Fibroblast of skin of left quadriceps (primary cell): ENCODE measurements at regions not wholly inside any gene's neighbourhood (a gene's known extent, or its start where the extent isn't known, plus 50 kb on each side); places are given as distances from the start of the nearest gene placed in this dataset.
A peak's percentile ranks its signal among the peaks of the same experiment; 100 is the strongest.
"Not testable (repeated sequence)": the region's sequence is repeated elsewhere in the genome, so short reads cannot be mapped to it uniquely, and the experiment has no call there.

Experiments used
- DNase-seq, 2 experiments: peaks; one replicate each; pipeline ENCODE4 v3.0.0-alpha.2; 2013; ENCODE audit warnings: low read depth in 2 of 2

DNA sequence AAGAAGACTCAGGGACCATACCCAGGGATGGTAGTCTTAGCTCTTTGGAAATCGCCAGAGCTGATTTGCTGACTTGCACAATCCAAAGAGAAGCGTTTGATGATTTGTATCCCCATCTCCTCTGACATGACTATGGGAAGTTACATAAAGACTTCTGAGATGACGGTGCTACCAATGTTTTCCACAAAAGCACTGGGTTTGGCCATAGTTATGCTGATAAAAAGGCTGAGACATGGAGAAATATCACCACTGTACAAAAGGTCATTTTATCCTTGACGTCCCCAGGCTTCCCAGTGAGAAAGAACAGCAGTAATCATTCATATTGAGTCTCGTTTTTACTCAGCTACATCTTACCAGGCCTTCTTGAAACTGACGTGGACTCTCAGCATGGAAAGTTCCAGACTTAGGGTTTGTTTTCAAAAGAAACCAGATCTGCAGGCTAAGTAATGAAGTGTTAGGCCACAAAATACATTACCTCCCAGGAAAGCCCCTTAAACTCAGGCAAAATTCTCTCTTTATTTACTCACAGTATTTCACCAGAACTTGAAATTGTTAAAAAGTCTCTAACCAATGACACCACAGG is 370.3 kb upstream of the JARID2 start:
- no peak for DNase-seq

- DNase-seq = peak; percentile 60 to 63
Measured at GRCh38 chr6:14876778-14877613, 368.9 kb upstream of the JARID2 start.

- DNase-seq = no peak
Measured at GRCh38 chr6:14877758-14878157, 368.1 kb upstream of the JARID2 start.

GRCh38 chr6:14880052-14880451 is 365.8 kb upstream of the JARID2 start:
- no peak for DNase-seq

DNA sequence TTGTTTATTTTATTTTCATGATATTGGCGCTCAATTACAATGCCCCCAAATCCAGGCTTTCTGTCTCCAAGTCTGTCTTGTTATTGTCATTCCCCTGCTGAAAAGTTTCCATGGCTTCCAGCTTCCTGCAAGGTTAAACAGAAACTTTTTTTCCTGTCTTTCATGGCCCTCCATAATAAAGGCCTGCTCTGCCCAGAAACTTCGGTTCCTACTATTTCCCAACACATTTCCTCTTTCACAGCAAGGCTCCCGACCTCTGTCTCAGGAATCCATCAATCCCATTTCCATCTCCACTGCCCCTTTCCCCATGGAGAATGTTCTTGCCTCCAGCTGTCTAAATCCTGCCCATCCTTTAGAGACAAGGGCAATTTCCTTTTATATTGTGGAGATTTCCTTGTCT is 365.2 kb upstream of the JARID2 start:
- no peak for DNase-seq

DNA sequence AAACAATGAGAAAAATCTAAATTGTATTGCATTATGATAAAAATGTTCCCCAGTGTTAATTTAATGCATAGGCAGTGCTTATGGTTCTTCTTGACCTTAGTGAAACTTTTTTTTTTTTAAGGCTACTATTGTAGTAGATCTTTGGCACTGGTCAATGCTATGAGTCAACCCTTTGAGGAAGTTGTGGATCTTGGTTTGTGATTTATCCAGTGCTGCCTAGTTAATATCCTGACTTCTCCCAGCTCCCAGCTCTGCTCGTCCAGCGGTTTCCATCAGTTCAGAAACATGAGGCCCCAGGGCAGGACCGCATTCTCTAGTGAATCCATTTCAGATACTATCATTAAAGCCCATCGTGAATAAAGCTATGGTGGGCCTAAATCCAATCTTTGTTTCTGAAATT is 364.5 kb upstream of the JARID2 start:
- DNase-seq = peak in 1 of 2 experiments; percentile 19

DNA sequence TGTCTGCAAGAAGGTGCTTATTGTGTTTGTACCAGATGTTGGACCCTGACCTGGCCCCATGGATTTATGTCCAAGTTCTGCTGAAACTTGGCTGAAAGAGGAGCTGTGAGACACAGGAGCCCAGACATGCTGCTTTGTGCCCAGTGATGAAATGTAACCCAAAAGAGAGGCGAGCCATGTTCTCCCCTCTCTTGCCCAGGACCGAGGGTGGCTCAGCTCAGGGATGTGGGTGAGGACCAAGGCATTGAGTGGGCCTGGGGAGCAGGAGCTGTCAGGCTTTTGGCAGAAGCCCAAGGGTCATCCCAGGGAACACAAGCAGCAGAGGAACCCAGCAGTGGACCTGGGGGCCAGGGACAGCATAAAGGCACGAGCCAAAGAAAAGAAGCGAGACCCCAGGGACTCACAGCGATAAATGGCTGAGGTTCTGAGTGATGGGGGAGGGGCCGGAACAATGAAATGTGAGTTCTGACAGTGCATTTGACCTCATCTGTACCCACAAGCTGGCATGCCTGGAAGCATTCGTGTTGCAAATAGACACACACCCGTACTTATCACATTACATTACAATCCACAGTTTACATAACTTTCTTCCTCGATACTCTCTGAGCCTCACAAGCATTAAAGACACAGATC is 363.4 kb upstream of the JARID2 start:
- no peak for DNase-seq

GRCh38 chr6:14883921-14884320 is 361.9 kb upstream of the JARID2 start:
- DNase-seq = peak; percentile 31 to 40

DNA sequence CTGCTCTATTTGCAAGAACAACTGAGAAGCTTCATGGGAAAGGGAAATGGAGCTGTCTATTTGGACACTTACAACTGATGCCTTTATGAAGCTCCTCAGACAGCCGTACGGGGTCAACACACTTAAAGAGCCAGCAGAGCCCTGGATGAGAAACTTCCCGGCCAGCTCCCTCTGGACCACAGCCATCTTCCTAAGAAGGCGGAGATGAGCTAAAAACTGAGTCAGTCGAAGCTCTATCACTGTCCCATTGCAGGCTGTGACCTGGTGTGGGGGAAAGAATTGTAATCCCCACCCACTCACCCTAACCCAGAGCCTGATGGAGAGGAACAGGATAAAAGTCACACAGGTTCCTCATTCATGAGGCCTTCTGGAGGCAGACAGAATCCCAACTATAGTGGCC is 360.4 kb upstream of the JARID2 start:
- DNase-seq = no peak

- DNase-seq = no peak
Measured at GRCh38 chr6:14887181-14887580, 358.7 kb upstream of the JARID2 start.

DNA sequence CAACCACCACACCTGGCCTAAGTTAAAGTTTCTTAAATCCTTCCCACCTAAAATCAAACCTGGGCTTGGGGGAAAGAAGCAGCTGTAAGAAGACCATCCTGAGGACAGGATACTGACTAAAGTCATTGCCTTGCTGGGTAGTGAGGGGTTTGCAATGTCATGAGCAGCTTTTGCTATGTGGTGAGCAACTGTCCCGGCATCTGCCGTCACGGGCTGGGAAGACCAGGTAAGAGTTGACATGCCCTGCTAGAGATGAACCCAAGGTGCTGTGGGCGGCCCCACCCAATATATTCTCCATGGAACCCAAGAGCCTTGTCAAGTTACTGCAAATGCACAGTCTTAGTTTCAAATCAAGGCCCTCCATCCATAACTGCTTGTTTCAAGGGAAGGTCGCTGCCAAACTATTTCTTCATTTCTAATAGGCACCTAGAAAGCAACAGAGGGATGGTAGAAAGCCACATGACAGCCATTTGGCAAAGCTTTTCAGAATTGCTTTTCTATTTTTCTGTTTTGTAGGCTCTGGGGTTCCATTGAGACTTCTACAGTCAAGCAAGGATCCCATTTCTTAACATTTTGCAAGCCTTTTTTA is 357.8 kb upstream of the JARID2 start:
- no peak for DNase-seq

DNA sequence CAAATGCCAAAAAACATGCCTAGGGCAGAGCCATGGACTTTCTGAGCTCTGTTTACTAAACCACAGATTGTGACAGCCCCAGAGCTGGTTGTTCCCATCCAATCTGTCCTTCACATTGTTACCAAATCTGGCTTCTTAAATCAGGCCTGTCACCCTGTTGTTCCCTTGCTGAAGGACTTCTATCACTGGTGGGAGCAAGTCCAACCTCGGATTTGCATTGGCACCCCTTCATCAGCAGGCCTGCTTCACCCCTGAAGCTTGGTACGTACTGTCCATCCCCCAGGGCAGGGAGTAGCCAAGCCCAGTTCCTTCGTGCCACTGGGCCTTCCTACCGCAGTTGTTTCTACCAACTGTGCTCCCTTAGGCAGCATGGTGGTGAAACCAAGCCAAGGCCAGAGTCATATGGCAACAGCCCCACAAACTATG is 357.3 kb upstream of the JARID2 start:
- no peak for DNase-seq

DNA sequence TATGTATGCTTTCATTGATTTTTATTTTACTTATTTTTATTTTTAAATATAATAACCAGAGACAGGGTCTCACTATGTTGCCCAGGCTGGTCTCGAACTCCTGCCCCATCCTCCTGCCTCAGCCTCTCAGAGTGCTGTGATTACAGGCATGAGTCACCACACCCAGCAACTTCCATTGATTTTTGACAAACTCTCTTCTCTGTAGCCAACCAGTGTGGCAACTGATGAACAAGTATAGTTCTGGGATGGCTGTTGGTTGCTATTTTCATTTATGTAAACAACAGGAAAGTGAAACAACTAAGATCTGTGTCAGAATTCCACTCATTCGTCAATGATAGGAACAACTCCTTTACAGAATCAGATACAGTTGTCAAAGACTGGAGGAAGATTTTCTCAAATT is 356.7 kb upstream of the JARID2 start:
- DNase-seq = no peak

DNA sequence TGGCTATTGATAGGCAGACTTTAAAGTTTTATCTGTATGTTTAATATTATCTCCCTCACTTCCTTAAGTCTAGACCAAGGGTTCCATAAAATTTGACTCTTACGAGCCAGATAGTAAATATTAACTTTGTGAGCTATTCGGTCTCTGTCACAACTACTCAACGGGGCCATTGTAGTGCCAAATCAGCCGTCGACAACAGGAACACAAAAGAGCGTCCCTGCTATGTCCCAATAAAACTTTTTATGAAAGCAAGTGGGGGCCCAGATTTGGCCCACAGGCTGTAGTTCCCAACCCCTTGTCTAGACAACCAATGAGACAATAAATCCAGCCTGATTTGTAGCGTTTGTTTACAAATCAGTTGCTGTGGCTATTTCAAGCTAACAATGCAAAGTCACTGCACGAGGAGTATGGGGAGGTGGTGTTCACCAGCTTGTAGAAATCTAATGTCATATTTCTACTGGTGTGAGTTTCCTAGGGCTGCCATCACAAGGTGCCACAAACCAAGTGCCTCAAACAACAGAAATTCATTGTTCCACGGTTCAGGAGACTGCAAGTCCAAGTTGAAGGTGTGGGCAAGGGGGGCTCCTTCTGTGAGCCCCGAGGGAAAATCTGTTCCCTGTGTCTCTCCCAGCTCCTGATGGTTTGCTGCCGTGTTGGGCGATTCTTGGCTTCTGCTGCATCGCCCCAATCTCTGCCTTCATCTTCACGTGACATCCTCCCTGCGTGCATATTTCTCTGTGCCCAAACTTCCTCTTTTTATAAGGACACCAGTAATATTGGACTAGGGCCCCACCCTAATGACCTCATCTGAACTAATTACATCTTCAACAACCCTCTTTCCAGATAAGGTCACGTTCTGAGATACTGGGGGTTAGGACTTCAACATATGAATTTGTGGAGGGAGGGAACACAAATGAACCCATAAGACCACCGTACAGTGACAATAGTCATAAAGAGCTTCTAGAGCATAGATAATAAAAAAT is 356.0 kb upstream of the JARID2 start:
- no peak for DNase-seq

DNA sequence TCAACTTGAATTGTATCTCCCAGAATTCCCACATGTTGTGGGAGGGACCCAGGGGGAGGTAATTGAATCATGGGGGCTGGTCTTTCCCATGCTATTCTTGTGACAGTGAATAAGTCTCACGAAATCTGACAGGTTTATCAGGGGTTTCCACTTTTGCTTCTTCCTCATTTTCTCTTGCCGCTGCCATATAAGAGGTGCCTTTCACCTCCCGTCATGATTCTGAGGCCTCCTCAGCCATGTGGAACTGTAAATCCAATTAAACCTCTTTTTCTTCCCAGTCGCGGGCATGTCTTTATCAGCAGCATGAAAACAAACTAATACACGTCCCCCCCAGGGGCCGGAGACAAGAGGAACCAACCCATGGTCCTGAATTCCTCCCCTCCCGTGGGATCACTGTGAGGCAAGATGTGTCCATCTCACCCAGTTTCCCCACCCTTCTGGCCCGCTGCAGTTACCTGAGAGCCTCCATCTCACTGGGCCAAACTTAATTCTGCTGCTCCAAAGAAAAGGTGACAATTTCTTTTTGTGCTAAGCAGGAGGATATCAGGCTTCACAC is 354.0 kb upstream of the JARID2 start:
- not testable (repeated sequence) for DNase-seq

DNA sequence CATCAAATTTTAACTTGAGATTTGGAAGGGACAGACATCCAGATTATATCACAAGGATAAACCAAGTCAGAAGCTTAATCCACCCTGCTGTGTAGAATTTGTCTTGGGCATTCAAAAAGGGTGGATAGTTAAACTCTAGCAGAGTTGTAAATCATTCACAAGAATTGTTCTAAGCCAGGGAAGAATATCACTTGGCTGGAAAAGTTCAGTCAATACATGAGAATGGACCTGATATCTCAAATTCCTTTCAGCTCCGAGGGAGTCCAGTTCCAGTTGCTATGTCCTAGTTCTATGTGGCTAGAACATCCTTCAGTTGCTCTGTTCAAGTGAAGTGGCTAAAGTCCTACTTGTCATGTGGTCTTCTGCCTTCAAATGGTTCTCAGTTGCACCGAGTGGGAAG is 351.8 kb upstream of the JARID2 start:
- DNase-seq = no peak

GRCh38 chr6:14896475-14896874 is 349.4 kb upstream of the JARID2 start:
- no peak for DNase-seq

GRCh38 chr6:14897831-14898230 is 348.0 kb upstream of the JARID2 start:
- no peak for DNase-seq

- DNase-seq = not testable (repeated sequence)
Measured at GRCh38 chr6:14899441-14899840, 346.4 kb upstream of the JARID2 start.

DNA sequence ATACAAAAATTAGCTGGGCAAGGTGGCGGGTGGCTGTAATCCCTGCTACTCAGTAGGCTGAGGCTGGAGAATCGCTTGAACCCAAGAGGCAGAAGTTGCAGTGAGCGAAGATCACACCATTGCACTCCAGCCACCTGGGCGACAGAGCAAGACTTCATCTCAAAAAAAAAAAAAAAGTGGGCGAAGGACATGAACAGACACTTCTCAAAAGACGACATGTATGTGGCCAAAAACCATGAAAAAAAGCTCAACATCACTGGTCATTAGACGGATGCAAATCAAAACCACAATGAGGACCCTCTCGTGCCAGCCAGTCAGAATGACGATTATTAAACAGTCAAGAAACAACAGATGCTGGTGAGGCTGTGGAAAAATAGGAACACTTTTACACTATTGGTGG is 344.9 kb upstream of the JARID2 start:
- DNase-seq = no peak
